Neural cell (in vitro differentiated cells): ENCODE measurements at regions not wholly inside any gene's neighbourhood (a gene's known extent, or its start where the extent isn't known, plus 50 kb on each side); places are given as distances from the start of the nearest gene placed in this dataset.

Experiments
- H2AFZ ChIP-seq: fragments of 200-600, 300-800 bp; sonication (generic), shearing (Covaris generic); 2 replicates; pipeline ENCODE4 v1.6.0; 2014; ENCODE audit warnings: low read depth, mild to moderate bottlenecking, antibody characterized with exemption, low read length, moderate library complexity
- H3F3A ChIP-seq: fragments of 200-600 bp; shearing (Covaris generic); 2 replicates; pipeline ENCODE4 v1.6.1; 2016; ENCODE audit warnings: mild to moderate bottlenecking, moderate library complexity, mixed read lengths, antibody characterized with exemption, low read length; ENCODE audit not compliant: insufficient read depth, poor library complexity, severe bottlenecking
- H3K27ac ChIP-seq: fragments of 200-600, 300-800 bp; sonication (generic), shearing (Covaris generic); 2 replicates; pipeline ENCODE4 v1.5.1; 2014; ENCODE audit warnings: mild to moderate bottlenecking, low read length, moderate library complexity
- H3K27me3 ChIP-seq: fragments of 300-800, 200-600 bp; sonication (generic), shearing (Covaris generic); 2 replicates; pipeline ENCODE4 v1.6.0; 2014; ENCODE audit warnings: mild to moderate bottlenecking, low read depth, low read length, moderate library complexity; ENCODE audit not compliant: insufficient read depth
- H3K36me3 ChIP-seq: fragments of 300-800, 200-600 bp; sonication (generic), shearing (Covaris generic); 2 replicates; pipeline ENCODE4 v1.5.1; 2014; ENCODE audit warnings: mild to moderate bottlenecking, antibody characterized with exemption, low read length, moderate library complexity; ENCODE audit not compliant: insufficient read depth
- H3K4me2 ChIP-seq: fragments of 300-800, 200-600 bp; sonication (generic), shearing (Covaris generic); 2 replicates; pipeline ENCODE4 v1.6.0; 2014; ENCODE audit warnings: mild to moderate bottlenecking, low read length
- H3K4me3 ChIP-seq: fragments of 300-800, 200-600 bp; sonication (generic), shearing (Covaris generic); 2 replicates; pipeline ENCODE4 v1.5.1; 2014; ENCODE audit warnings: mild to moderate bottlenecking, low read length, moderate library complexity
- H3K79me2 ChIP-seq: fragments of 200-600 bp; shearing (Covaris generic); replicated peaks from 2 replicates; pipeline ENCODE4 v1.6.0; 2014; ENCODE audit warnings: mild to moderate bottlenecking, low read length, moderate library complexity; ENCODE audit not compliant: insufficient read depth
- H3K9ac ChIP-seq: fragments of 300-800, 200-600 bp; sonication (generic), shearing (Covaris generic); 2 replicates; pipeline ENCODE4 v1.6.1; 2016; ENCODE audit warnings: mild to moderate bottlenecking, low read length, mixed read lengths
- H3K9me2 ChIP-seq: fragments of 200-600 bp; shearing (Covaris generic); 2 replicates; pipeline ENCODE4 v1.6.1; 2016; ENCODE audit warnings: mild to moderate bottlenecking, low read length, mixed read lengths; ENCODE audit not compliant: insufficient read depth
- H3K9me3 ChIP-seq: fragments of 200-600, 300-800 bp; sonication (generic), shearing (Covaris generic); 2 replicates; pipeline ENCODE4 v1.6.1; 2016; ENCODE audit warnings: mild to moderate bottlenecking, mixed run types, low read length, moderate library complexity, mixed read lengths
- H4K20me1 ChIP-seq: fragments of 200-600 bp; shearing (Covaris generic); 2 replicates; pipeline ENCODE4 v1.6.1; 2016; ENCODE audit warnings: mild to moderate bottlenecking, mixed run types; ENCODE audit not compliant: insufficient read depth
- CTCF ChIP-seq: fragments of 450-650 bp; IDR thresholded peaks from 2 replicates; pipeline ENCODE4 v1.5.1; 2014; ENCODE audit warnings: antibody characterized with exemption, mild to moderate bottlenecking, moderate library complexity; ENCODE audit not compliant: poor library complexity, severe bottlenecking
- EP300 ChIP-seq: fragments of 450-650 bp; conservative IDR thresholded peaks from 2 replicates; pipeline ENCODE4 v1.6.1; 2014; ENCODE audit warnings: antibody characterized with exemption, mild to moderate bottlenecking, moderate library complexity; ENCODE audit not compliant: poor library complexity, severe bottlenecking
- EZH2 ChIP-seq: fragments of 200-600, 300-800 bp; shearing (Covaris generic), sonication (generic); IDR thresholded peaks from 2 replicates; pipeline ENCODE4 v1.6.1; 2014; ENCODE audit warnings: antibody characterized with exemption, low read length, borderline replicate concordance, mild to moderate bottlenecking; ENCODE audit not compliant: insufficient read depth, poor library complexity, severe bottlenecking
- MXI1 ChIP-seq: fragments of 450-650 bp; conservative IDR thresholded peaks from 2 replicates; pipeline ENCODE4 v1.6.1; 2014; ENCODE audit warnings: antibody characterized with exemption, mild to moderate bottlenecking; ENCODE audit not compliant: poor library complexity, severe bottlenecking
- RAD21 ChIP-seq: fragments of 450-650 bp; conservative IDR thresholded peaks from 2 replicates; pipeline ENCODE4 v1.6.1; 2014; ENCODE audit warnings: antibody characterized with exemption, mild to moderate bottlenecking, moderate library complexity
- REST ChIP-seq: IDR thresholded peaks from 2 replicates; pipeline ENCODE4 v1.6.1; 2012; ENCODE audit warnings: borderline replicate concordance
- SMC3 ChIP-seq: fragments of 450-650 bp; conservative IDR thresholded peaks from 2 replicates; pipeline ENCODE4 v1.6.1; 2014; ENCODE audit warnings: antibody characterized with exemption, mild to moderate bottlenecking, moderate library complexity; ENCODE audit not compliant: poor library complexity
- TAF1 ChIP-seq: IDR thresholded peaks from 2 replicates; pipeline ENCODE4 v1.6.1; 2012; ENCODE audit warnings: low read depth

GRCh38 chr2:765369-765768 lies 88.2 kb upstream of the TMEM18 start:
- Histone ChIP-seq H3K27ac (no peak overlapping the region), H3K79me2 (no peaks in the 10 kb centered on the region), H4K20me1 (no peaks in the 10 kb centered on the region), H3K9ac (no peak overlapping the region), H3K9me2 (no peaks in the 10 kb centered on the region), H3F3A (no peaks in the 10 kb centered on the region), H2AFZ (no peak overlapping the region), H3K9me3 (no peaks in the 10 kb centered on the region), H3K36me3 (no peaks in the 10 kb centered on the region), H3K4me3 (no peak overlapping the region), H3K27me3 (no peaks in the 10 kb centered on the region), H3K4me2 (no peak overlapping the region)
- TF ChIP-seq CTCF (no peak), REST (no peak), EZH2 (no peak), RAD21 (no peak), EP300 (no peak), TAF1 (no peak), MXI1 (no peak), SMC3 (no peak)

- H3K27ac ChIP-seq: no peak overlapping the region
- no peak overlapping the region for H3K4me3 ChIP-seq
- TF ChIP-seq SMC3: no peak
- TF ChIP-seq EZH2: no peak
- no peak for TF ChIP-seq EP300
- H3K79me2 ChIP-seq: no peaks in the 10 kb centered on the region
- no peaks in the 10 kb centered on the region for H4K20me1 ChIP-seq
- no peaks in the 10 kb centered on the region for H3K9me3 ChIP-seq
- H3K27me3 ChIP-seq: no peaks in the 10 kb centered on the region
- H3K36me3 ChIP-seq: no peaks in the 10 kb centered on the region
- H3K9me2 ChIP-seq: no peaks in the 10 kb centered on the region
- no peak overlapping the region for H3K9ac ChIP-seq
- H2AFZ ChIP-seq: no peak overlapping the region
- no peaks in the 10 kb centered on the region for H3F3A ChIP-seq
- no peak overlapping the region for H3K4me2 ChIP-seq
Observed at GRCh38 chr2:763766-764525, 86.7 kb upstream of the TMEM18 start.
